GM12878 (cell line): ENCODE measurements at regions not wholly inside any gene's neighbourhood (a gene's known extent, or its start where the extent isn't known, plus 50 kb on each side); places are given as distances from the start of the nearest gene placed in this dataset.

ENCODE experiments used
- ATAC-seq: fragments of 200-7000 bp; cut with Tn5 transposase; 3 replicates; pipeline ENCODE4 v1.9.1; 2020; ENCODE audit warnings: mild to moderate bottlenecking, moderate library complexity
- BruUV-seq: library from RNA; stranded (reverse); fragments of 400-500 nt; replicated peaks from 2 replicates; lab custom pipeline; 2021; lab: Mats Ljungman, UMichigan
- CTCF ChIA-PET: fragments of 300-600 bp; sonication (Branson Sonifier 250); formaldehyde crosslinking; extraction: SDS; loops from one replicate; lab custom pipeline; 2021; ENCODE audit warnings: inconsistent platforms; lab: Yijun Ruan, JAX
- POLR2A ChIA-PET: fragments of 350-600 bp; formaldehyde crosslinking; extraction: SDS; loops from one replicate; lab custom pipeline; 2021; ENCODE audit warnings: inconsistent platforms; lab: Charles Lee
- RAD21 ChIA-PET: fragments of 300-600 bp; sonication (Branson Sonifier 250); formaldehyde crosslinking; loops from one replicate; lab custom pipeline; 2023; ENCODE audit warnings: antibody characterized with exemption; ENCODE audit not compliant: unreplicated experiment; lab: Charles Lee
- SMC1A ChIA-PET: fragments of 300-600 bp; sonication (Branson Sonifier 250); formaldehyde crosslinking; loops from one replicate; lab custom pipeline; 2023; ENCODE audit not compliant: unreplicated experiment, uncharacterized antibody; lab: Charles Lee
- DNase-seq: peaks from one replicate; pipeline ENCODE4 v3.0.0-alpha.2; 2011; ENCODE audit warnings: low read depth, low spot score
- FAIRE-seq: peaks from 3 replicates; lab custom pipeline; 2011; peaks lifted over from hg19 to GRCh38; lab: Jason Lieb, UNC
- H2AFZ ChIP-seq: 2 replicates; pipeline ENCODE4 v1.6.0; 2011; ENCODE audit warnings: low read depth, low read length, control low read depth; ENCODE audit not compliant: control insufficient read depth
- H3K27ac ChIP-seq: 2 replicates; pipeline ENCODE4 v1.5.1; 2011; ENCODE audit warnings: control low read depth; ENCODE audit not compliant: control insufficient read depth, insufficient read depth
- H3K27me3 ChIP-seq, 2 experiments: replicated peaks in 1 of 2; 2 replicates each; pipeline versions ENCODE4 v1.6.0 to v1.6.1; 2011; ENCODE audit warnings: low read length in 1 of 2; ENCODE audit not compliant: control insufficient read depth in 2 of 2, insufficient read depth in 2 of 2
- H3K36me3 ChIP-seq, 2 experiments: 2 replicates each; pipeline ENCODE4 v1.5.1; 2011; ENCODE audit warnings: low read length in 1 of 2; ENCODE audit not compliant: control insufficient read depth in 2 of 2, insufficient read depth in 2 of 2
- H3K4me1 ChIP-seq: 2 replicates; pipeline ENCODE4 v1.6.1; 2011; ENCODE audit warnings: mild to moderate bottlenecking, low read length, moderate library complexity, mixed read lengths; ENCODE audit not compliant: control insufficient read depth, insufficient read depth
- H3K4me2 ChIP-seq: 2 replicates; pipeline ENCODE4 v1.6.0; 2011; ENCODE audit warnings: control low read depth; ENCODE audit not compliant: control insufficient read depth, insufficient read depth
- H3K4me3 ChIP-seq: fragments of 200-600 bp; sonication (generic); 2 replicates; pipeline ENCODE4 v1.5.1; 2016
- H3K79me2 ChIP-seq: 2 replicates; pipeline ENCODE4 v1.6.0; 2011; ENCODE audit warnings: low read length; ENCODE audit not compliant: control insufficient read depth, insufficient read depth
- H3K9ac ChIP-seq: 2 replicates; pipeline ENCODE4 v1.8.0; 2011; ENCODE audit warnings: low read length, control low read depth, mixed read lengths; ENCODE audit not compliant: control insufficient read depth, insufficient read depth
- H3K9me3 ChIP-seq: replicated peaks from 3 replicates; pipeline ENCODE4 v1.5.1; 2011; ENCODE audit warnings: mild to moderate bottlenecking, low read length; ENCODE audit not compliant: control insufficient read depth, insufficient read depth
- H4K20me1 ChIP-seq: 2 replicates; pipeline ENCODE4 v1.6.0; 2011; ENCODE audit not compliant: control insufficient read depth, insufficient read depth
- HCFC1 ChIP-seq: fragments of 150-350 bp; IDR thresholded peaks from 2 replicates; pipeline ENCODE4 v1.6.1; 2014; ENCODE audit warnings: low read length
- NR2F1 ChIP-seq: fragments of 450-650 bp; conservative IDR thresholded peaks from 2 replicates; pipeline ENCODE4 v1.6.1; 2017; ENCODE audit warnings: mild to moderate bottlenecking
- RCOR1 ChIP-seq: conservative IDR thresholded peaks from 2 replicates; pipeline ENCODE4 v1.6.1; 2012; ENCODE audit warnings: low read depth, low read length, improper control_type of control experiment
- SMARCA5 ChIP-seq: fragments of 450-650 bp; IDR thresholded peaks from 2 replicates; pipeline ENCODE4 v1.6.1; 2017; ENCODE audit warnings: mild to moderate bottlenecking
- YY1 ChIP-seq: IDR thresholded peaks from 2 replicates; pipeline ENCODE4 v1.6.1; 2011; ENCODE audit warnings: low read depth, mild to moderate bottlenecking, low read length
- ZNF274 ChIP-seq: IDR thresholded peaks from one replicate; pipeline ENCODE4 v1.8.0; 2011; ENCODE audit not compliant: insufficient read length, insufficient read depth
- WGBS: methylation state at CpG from one replicate; pipeline ENCODE4 v1.1.6; 2016; ENCODE audit warnings: low lambda C conversion rate; ENCODE audit not compliant: insufficient replicate concordance, insufficient coverage; ENCODE audit errors: missing lambda C conversion rate; 5-methylcytosine and 5-hydroxymethylcytosine counted together
- in situ Hi-C: fragments of 300-500 bp; cut with MboI; formaldehyde crosslinking; loops from 9 replicates; pipeline ENCODE4 v1.14.3; 2018; ENCODE audit warnings: mixed read lengths
- intact Hi-C: fragments of 100-400 bp; cut with micrococcal nuclease; formaldehyde crosslinking; loops from one replicate; pipeline ENCODE4 v1.14.2; 2022; ENCODE audit not compliant: unreplicated experiment
- TF ChIP-seq, protein P1 (sequence below): IDR thresholded peaks from 2 replicates; pipeline ENCODE4 v1.6.1; 2012; ENCODE audit warnings: improper control_type of control experiment, low read depth, low read length; ENCODE audit not compliant: insufficient replicate concordance
- TF ChIP-seq, protein P2 (sequence below): fragments of 450-650 bp; IDR thresholded peaks from 2 replicates; pipeline ENCODE4 v1.6.1; 2016; ENCODE audit warnings: mild to moderate bottlenecking
- TF ChIP-seq, protein P3 (sequence below): fragments of 450-650 bp; IDR thresholded peaks from 2 replicates; pipeline ENCODE4 v1.6.1; 2017; ENCODE audit warnings: mild to moderate bottlenecking, moderate library complexity
- TF ChIP-seq, protein P4 (sequence below): fragments of 450-650 bp; IDR thresholded peaks from 2 replicates; pipeline ENCODE4 v1.6.1; 2018; ENCODE audit warnings: borderline replicate concordance, mild to moderate bottlenecking; ENCODE audit not compliant: partially characterized antibody

DNA sequence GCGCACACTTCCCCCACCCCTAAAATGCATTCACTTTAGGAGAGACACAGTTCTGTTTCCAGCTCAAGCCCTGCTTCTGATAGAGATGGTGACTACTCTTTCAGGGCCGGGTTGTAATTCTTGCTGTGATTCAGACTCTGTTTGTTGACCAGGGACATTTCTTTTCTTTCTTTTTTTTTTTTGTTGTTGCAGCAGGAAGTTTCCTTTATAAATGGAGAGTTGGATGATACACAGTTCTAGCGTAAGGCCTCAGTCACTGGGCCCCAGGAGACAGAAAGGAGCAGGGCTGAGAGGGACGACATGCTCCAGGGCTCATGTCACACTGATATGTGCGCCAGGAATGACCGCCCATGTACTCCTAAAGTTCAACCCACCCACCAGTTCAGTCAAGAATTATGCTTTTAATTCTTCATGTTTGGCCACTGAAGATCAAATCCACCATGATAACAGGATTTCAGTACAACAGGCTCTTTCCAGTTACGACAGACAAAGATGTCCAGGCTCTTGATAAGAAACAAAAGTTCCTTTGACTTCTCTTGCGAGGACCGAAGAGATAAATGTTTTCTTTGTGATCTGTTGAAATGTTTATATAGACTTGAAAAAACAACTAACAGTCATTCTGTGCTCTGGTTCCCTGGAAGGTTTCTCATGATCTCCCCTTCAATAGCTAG lies 142.5 kb downstream of the CD164 start:
- POLR2A ChIA-PET, result no interaction called here
- H3K79me2 ChIP-seq, result no peaks in the 10 kb centered on the region

More for the DNA sequence above, 142.5 kb downstream of the CD164 start:
- FAIRE-seq (no peak), DNase-seq (no peak), ATAC-seq (no peak)
- ChIA-PET RAD21 (no interaction called here), SMC1A (no interaction called here)
- H3K36me3 ChIP-seq, result no peaks in the 10 kb centered on the region
- BruUV-seq, result no TSS peak
- TF ChIP-seq, protein P1, sequence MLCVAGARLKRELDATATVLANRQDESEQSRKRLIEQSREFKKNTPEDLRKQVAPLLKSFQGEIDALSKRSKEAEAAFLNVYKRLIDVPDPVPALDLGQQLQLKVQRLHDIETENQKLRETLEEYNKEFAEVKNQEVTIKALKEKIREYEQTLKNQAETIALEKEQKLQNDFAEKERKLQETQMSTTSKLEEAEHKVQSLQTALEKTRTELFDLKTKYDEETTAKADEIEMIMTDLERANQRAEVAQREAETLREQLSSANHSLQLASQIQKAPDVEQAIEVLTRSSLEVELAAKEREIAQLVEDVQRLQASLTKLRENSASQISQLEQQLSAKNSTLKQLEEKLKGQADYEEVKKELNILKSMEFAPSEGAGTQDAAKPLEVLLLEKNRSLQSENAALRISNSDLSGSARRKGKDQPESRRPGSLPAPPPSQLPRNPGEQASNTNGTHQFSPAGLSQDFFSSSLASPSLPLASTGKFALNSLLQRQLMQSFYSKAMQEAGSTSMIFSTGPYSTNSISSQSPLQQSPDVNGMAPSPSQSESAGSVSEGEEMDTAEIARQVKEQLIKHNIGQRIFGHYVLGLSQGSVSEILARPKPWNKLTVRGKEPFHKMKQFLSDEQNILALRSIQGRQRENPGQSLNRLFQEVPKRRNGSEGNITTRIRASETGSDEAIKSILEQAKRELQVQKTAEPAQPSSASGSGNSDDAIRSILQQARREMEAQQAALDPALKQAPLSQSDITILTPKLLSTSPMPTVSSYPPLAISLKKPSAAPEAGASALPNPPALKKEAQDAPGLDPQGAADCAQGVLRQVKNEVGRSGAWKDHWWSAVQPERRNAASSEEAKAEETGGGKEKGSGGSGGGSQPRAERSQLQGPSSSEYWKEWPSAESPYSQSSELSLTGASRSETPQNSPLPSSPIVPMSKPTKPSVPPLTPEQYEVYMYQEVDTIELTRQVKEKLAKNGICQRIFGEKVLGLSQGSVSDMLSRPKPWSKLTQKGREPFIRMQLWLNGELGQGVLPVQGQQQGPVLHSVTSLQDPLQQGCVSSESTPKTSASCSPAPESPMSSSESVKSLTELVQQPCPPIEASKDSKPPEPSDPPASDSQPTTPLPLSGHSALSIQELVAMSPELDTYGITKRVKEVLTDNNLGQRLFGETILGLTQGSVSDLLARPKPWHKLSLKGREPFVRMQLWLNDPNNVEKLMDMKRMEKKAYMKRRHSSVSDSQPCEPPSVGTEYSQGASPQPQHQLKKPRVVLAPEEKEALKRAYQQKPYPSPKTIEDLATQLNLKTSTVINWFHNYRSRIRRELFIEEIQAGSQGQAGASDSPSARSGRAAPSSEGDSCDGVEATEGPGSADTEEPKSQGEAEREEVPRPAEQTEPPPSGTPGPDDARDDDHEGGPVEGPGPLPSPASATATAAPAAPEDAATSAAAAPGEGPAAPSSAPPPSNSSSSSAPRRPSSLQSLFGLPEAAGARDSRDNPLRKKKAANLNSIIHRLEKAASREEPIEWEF, result no peak
- TF ChIP-seq, protein P2, sequence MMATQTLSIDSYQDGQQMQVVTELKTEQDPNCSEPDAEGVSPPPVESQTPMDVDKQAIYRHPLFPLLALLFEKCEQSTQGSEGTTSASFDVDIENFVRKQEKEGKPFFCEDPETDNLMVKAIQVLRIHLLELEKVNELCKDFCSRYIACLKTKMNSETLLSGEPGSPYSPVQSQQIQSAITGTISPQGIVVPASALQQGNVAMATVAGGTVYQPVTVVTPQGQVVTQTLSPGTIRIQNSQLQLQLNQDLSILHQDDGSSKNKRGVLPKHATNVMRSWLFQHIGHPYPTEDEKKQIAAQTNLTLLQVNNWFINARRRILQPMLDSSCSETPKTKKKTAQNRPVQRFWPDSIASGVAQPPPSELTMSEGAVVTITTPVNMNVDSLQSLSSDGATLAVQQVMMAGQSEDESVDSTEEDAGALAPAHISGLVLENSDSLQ, result no peak
- TF ChIP-seq ZNF274, result no peak
- no peak for TF ChIP-seq NR2F1
- TF ChIP-seq, protein P3, sequence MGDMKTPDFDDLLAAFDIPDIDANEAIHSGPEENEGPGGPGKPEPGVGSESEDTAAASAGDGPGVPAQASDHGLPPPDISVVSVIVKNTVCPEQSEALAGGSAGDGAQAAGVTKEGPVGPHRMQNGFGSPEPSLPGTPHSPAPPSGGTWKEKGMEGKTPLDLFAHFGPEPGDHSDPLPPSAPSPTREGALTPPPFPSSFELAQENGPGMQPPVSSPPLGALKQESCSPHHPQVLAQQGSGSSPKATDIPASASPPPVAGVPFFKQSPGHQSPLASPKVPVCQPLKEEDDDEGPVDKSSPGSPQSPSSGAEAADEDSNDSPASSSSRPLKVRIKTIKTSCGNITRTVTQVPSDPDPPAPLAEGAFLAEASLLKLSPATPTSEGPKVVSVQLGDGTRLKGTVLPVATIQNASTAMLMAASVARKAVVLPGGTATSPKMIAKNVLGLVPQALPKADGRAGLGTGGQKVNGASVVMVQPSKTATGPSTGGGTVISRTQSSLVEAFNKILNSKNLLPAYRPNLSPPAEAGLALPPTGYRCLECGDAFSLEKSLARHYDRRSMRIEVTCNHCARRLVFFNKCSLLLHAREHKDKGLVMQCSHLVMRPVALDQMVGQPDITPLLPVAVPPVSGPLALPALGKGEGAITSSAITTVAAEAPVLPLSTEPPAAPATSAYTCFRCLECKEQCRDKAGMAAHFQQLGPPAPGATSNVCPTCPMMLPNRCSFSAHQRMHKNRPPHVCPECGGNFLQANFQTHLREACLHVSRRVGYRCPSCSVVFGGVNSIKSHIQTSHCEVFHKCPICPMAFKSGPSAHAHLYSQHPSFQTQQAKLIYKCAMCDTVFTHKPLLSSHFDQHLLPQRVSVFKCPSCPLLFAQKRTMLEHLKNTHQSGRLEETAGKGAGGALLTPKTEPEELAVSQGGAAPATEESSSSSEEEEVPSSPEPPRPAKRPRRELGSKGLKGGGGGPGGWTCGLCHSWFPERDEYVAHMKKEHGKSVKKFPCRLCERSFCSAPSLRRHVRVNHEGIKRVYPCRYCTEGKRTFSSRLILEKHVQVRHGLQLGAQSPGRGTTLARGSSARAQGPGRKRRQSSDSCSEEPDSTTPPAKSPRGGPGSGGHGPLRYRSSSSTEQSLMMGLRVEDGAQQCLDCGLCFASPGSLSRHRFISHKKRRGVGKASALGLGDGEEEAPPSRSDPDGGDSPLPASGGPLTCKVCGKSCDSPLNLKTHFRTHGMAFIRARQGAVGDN, result no peak
- TF ChIP-seq YY1, result no peak
- TF ChIP-seq HCFC1, result no peak
- TF ChIP-seq, protein P4, sequence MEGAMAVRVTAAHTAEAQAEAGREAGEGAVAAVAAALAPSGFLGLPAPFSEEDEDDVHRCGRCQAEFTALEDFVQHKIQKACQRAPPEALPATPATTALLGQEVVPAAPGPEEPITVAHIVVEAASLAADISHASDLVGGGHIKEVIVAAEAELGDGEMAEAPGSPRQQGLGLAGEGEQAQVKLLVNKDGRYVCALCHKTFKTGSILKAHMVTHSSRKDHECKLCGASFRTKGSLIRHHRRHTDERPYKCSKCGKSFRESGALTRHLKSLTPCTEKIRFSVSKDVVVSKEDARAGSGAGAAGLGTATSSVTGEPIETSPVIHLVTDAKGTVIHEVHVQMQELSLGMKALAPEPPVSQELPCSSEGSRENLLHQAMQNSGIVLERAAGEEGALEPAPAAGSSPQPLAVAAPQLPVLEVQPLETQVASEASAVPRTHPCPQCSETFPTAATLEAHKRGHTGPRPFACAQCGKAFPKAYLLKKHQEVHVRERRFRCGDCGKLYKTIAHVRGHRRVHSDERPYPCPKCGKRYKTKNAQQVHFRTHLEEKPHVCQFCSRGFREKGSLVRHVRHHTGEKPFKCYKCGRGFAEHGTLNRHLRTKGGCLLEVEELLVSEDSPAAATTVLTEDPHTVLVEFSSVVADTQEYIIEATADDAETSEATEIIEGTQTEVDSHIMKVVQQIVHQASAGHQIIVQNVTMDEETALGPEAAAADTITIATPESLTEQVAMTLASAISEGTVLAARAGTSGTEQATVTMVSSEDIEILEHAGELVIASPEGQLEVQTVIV, result no peak
- no peak for TF ChIP-seq SMARCA5
- TF ChIP-seq RCOR1, result no peak
- TF ChIP-seq, all 136 proteins: peak for 0
- Histone ChIP-seq H3K4me3 (no peak overlapping the region), H3K4me2 (no peak overlapping the region), H3K9ac (no peak overlapping the region), H3K27me3 (no peaks in the 10 kb centered on the region; a peak in 1 of 4 replicates), H3K4me1 (no peaks in the 10 kb centered on the region), H2AFZ (no peak overlapping the region), H4K20me1 (no peaks in the 10 kb centered on the region), H3K27ac (no peak overlapping the region), H3K9me3 (no peaks in the 10 kb centered on the region)
- WGBS, result 65% methylated on average over 9 of the region's 9 CpGs
- in situ Hi-C loops, result no loop called here
- CTCF ChIA-PET, result no interaction called here
- intact Hi-C loops, result no loop called here
